ENCODE measurements at regions not wholly inside any gene's neighbourhood (a gene's known extent, or its start where the extent isn't known, plus 50 kb on each side); places are given as distances from the start of the nearest gene placed in this dataset.
"Not testable (repeated sequence)": the region's sequence is repeated elsewhere in the genome, so short reads cannot be mapped to it uniquely, and the experiment has no call there.

DNA sequence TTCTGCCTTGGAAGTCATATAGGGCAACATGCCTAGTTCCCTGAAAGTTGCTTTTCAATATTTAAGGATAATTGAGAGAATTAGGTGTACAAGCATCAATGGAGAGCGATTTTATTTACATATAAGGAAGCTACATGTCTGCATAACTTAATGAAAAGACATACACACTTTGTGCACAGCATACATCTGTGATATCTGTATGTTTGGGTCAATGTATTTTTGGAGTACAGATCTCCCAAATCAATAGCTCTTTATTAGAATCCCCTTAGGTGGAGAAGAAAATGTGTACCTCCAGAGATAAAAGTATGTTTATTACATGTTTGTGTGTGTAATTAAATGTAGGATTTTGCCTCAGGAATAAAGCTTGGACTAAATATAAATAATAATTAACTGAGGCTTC lies 373.7 kb upstream of the CCNH start:
- DNase-seq (ENCODE audit: low read depth in 2 of 2): no peak

DNA sequence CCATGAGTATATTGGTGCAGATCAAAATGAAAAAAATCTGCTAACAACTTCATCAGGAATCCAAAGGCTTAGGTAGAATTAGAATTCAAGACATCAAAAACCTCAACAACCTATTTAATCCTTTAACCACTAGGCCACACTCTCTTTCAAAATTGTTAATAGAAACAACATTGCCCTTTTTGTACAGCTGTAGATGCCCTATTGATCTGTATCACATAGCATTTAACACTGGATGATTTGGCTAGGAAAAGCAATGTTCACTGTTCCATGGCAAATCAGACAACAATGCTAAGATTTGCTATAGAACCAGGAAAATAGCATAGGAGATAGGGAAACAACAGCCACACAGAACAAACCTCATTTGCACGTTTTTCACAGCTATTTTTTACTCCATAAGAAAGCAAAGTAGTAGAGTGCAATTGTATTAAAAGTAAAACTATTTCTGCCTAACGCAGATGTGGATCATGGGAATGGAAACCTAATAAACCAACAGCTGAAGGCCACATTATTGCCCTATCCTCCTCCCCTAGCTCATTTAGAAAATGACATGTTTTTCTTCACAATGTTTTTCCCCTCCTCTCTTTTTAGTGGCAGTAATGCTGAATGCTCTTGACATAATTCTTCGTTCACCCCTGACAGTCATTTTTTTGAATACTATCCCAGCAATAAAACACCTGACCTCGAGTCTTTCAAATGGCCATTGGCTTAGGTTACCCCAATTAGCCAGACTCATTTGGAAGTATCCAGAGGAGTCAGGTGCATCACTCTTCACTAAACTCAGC lies 373.0 kb upstream of the CCNH start:
- no peak for DNase-seq (ENCODE audit: low read depth in 2 of 2)

DNA sequence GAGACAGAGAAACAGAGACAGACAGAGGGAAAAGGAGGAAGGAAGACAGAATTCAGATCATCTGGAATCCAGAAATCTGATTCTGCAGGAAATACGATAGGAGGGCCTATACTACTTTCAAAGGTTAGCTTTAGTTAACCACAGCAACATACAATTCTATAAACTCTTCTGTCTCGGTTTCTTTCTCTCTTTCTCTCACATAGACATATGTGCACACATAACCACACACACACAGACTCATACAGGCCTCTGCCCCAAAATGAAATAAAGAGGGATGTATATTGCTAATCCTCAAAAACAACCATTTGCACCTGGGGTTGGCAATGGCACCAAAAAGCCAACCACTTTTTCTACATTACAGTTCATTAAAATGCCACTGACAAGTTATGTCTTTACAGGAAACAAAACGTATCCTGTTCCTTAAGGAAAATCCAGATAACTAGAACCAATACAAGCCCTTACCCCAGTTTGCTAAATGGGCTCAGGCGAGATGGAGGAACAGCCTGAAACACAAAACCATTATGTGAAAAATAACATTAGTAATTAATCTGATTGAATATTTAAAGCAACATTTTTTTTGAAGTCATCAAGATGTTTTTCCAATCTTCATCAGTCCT lies 372.3 kb upstream of the CCNH start:
- no peak for DNase-seq (ENCODE audit: low read depth in 2 of 2)

DNA sequence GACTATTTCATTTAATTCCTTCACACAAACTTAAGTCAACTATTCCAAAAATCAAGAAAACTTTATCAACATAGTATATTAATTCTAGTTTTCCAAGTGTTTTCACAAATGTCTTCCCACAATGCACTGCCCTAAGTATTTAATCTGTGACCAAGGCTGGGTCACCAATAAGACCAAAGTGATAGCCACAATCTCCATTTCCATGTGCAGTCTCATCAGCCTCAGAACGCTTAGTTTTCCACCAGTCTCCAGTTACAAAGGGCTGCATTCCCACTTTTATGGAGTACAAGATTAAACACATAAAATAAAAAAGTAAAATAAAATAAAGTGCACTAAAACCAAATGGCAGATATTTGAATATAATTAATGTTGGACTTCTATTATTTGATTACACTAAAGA lies 371.6 kb upstream of the CCNH start:
- DNase-seq (ENCODE audit: low read depth in 2 of 2): no peak

DNA sequence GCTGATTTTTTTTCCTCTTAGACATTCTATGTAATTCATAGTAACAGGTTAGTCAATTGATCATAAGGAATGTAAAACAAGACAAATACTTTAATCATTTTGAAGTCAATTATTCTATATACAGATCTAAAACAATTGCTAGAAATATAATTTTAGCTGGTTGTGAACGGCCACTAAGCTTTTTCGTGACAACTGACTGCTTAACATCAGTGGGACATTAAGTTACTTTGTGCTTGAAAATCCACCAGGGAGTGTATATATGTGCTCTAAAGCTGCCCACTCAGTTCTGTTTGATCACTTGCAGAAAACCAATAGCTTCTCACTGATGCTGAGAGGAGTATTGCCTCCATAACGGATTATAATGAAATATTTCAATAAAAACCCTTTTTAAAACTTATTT lies 370.2 kb upstream of the CCNH start:
- no peak for DNase-seq (ENCODE audit: low read depth in 2 of 2)

DNA sequence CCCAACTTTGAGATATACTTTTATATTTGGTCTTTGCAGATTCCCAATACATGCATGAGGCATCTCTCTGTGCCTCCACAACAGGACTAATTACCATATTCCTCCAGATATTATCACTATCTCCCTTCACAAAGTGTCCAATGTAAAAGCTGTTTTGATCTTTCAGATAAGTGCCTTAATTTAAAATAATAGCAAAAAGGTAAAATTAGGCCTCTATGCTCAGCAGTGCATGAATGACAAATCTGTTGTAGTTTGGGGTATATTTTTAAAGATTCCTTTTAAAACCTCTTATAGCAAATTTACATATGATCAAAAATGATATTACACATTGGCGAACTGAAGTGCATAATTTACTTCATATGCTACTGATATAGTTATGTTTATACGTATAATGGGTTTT lies 369.2 kb upstream of the CCNH start:
- no peak for DNase-seq (ENCODE audit: low read depth in 2 of 2)

DNA sequence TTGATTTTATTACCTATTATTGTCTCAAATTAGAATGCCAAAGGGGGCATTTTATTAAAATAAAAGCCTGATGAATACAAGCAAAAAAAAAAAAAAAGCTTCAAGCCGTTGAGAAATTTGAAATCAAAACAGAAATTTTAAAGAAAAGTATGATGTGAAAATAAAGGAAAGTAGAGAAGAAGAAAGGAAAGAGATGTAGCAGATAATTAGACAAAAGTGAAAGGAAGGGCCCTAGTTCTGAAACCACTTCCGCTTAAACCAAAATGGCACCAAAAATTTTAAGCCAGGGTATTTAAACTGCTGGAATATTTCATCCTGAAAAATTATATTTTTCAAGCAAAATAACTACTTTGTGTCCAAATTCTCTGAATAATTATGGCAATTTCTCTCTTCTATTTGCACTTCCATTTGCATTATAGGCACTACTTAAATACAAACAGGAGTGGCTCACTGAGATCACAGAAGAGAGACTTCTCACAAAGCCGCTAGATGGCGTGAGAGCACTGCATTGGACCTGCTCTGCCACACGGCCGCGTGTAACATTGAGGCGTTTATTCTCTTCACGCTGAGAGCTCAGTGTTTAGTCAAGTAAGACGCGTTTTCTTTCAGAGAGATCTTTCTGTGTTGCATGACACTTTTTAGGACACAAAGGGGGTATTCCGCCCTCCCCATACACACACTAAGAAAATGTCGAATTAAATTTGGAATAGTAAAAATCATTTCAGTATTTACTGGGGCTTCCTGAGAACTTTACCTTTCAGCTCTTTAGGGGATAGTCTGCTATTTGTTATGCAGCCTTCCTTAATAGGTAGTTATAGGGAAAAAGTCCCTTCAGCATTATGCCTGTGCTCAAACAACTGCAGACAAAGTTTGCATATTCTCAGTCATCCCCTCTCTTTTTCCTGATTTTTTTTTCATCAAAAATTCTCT lies 368.4 kb upstream of the CCNH start:
- peak; percentile 83 to 91 for DNase-seq (ENCODE audit: low read depth in 2 of 2)

DNA sequence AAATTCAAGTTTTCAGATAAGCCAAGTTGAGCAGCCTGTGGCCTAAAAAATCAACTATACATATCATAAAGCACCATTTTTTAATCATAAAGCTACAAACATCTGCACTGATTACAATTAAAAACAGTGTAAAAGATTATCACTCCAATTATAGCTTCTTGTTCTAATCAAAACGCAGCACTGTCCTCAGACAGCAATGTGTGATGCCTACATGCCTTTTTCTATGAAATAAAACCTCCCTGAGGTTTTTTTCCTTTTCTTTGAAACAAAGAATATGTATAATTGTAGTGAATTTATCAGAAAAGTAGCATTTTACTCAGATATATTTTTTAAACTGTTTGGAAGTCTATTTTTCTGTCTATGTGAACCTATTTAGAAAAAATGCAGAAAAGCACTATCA lies 366.1 kb upstream of the CCNH start:
- DNase-seq (ENCODE audit: low read depth in 2 of 2): no peak

DNA sequence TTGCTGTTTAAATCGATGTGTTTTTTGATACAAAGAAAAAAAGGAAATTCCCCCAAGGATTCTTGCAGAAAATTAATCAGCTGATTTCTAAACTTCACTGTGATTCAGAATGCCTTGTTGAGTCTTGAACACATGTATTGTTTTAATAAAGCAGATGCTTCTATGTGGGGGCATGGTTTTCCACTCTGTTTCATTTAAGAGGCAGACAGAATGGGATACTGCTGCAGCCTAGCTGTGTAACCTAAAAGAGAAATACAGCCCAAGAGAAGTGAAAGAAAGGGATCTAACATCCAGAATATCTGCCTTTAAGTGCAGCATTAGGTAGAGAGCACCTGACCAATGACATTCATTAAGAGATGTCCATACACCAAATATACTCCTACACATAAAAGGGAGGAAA lies 365.1 kb upstream of the CCNH start:
- no peak for DNase-seq (ENCODE audit: low read depth in 2 of 2)

DNA sequence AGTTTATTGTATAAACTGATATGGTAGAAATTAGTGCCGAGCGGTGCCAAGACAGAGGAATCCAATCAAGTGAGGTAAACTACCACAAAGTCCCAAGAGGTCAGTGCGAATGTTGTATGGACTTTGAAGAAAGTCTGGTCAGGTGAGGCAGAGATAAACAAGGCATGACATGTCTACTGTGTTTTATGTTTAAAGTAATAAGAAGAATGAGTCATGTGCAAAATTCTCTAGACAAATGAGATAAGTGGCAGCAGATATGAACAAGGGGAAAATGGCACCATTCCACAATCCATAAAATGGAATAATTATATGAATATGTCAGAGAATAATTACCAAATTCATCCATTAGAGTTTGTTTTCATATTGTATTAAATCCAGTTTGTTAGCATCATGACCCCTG lies 364.1 kb upstream of the CCNH start:
- no peak for DNase-seq (ENCODE audit: low read depth in 2 of 2)

DNA sequence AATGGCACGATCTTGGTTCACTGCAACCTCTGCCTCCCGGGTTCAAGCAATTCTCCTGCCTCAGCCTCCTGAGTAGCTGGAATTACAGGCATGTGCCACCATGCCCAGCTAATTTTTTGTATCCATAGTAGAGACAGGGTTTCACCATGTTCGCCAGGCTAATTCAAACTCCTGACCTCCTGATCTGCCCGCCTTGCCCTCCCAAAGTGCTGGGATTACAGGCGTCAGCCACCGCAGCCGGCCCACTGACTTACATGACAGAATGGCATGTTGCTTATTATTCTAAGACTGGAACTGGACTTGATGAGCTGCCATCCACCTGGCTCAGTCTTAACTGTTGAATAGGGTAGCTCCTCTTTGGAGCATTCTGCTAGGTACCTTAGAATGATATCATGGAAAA lies 363.6 kb upstream of the CCNH start:
- not testable (repeated sequence) for DNase-seq (ENCODE audit: low read depth in 2 of 2)

DNA sequence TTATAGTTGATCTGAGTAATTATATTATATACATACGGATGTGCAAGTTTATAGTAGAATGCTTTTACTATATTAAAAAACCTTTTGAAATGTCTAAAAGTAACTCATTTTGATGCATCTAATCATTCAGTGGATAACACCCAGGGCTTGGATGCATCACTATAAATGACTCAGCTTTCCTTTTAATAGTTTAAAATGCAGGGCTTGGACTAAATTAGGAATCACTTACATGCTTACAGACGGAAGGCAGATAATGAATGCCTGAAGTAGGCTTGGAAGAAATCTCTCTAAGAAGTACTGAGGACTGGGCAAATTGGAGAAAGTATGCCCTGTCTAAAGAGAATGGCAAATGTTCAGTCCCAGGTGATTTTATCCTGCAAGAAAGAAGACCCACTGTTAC lies 362.5 kb upstream of the CCNH start:
- DNase-seq (ENCODE audit: low read depth in 2 of 2): no peak

DNA sequence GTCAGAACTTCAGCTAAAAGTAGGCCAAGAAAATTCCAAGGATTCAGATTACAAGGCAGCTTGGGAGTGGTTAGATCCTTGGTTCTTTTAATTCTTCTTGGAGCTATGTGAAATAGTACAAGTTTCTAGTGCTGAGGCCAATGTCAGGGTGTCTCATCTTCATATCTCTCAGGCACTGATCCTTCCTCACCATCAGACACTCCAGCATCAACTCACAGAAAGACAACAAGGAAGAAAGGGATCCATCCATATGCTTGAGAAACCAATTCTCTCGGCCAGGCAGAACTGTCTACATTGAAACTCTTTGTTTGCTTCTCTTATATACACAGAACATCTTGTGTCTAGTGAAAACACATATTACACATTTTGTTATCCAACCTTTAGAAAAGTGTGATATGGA lies 362.1 kb upstream of the CCNH start:
- no peak for DNase-seq (ENCODE audit: low read depth in 2 of 2)

DNA sequence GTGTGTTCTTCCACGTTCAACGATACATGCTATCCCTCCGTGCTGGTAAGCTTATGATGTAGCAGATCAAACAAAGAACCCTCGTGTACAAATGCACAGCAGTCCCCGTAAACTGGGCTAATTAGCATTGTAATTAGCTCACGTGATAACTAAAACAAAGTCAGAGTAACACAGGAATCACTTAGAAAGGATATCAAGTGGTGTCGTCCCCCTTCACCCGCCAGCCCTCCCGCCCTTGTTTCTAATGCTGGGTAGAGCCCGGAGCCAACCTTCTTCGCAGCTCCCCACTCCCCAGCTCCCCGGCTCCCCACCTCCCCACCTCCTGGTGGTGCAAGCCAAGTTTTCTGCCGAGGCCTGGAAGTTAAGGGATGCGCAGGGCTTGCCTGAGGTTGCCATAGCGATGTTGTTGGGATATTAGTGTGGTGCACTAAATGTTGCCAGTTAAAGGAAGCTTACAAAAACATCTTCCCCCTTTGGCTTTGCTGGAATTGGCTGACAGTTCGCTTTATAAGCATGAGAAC lies 357.9 kb upstream of the CCNH start:
- no peak for DNase-seq (ENCODE audit: low read depth in 2 of 2)

DNA sequence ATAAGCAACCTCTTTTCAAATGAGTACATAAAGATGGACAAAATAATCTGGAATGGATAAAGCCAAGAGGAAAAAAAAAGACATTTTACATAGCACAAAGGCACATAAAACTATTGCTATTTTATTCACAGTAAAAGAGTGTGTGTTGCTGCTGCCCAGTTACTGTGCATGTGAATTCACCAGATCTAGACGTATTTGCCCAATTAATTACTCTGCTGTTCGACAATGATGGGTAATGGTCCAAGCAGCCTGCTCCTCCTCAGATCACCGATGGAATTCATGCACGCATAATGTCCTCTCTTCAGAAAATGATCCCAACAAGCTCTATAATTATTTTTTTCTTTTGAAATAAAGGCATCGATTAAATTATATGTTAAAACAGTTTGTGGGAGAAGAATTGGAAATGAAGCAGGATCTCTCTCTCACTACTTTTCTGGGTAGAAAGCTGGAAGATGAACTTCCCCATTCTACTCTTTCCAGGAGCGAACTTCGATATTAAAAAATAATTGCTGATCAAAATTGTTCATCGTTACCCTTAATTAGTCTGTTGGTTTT lies 357.4 kb upstream of the CCNH start:
- no peak for DNase-seq (ENCODE audit: low read depth in 2 of 2)

DNA sequence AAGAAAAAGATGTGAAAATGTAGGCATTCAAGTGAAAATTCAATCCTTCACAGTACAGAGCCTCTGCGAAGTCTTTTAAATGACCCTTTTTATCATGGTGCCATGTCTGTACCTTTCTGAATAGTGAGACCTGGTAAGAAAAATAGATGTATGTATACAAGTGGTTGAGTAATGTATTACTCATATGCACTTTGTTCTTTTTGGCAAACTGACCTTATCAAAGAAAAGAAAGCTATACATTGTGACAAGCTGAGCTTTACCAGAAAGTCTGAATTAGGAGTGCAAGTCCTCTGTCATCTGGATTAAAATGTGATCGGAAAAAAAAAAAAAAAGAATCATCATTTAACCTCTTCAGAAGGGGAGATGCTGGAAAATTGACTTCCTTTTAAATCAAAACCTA lies 356.4 kb upstream of the CCNH start:
- no peak for DNase-seq (ENCODE audit: low read depth in 2 of 2)

DNA sequence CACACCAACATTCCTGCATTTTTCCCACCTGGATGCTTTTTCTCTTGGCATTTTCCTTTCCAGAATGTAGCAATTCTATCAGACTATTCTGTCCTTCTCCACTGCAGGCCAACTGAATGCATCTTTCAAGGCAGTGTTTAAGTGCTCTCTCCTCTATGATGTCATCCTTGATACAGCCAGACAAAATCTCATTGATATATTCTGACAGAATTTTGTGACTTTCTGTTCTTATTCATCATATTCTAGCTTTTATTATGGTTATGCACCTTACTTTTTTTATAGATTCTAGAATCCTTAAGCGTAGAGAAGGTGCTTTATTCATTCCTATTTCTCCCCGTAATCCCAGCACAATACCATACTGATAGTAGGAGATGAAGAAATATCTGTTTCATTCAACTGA lies 355.5 kb upstream of the CCNH start:
- DNase-seq (ENCODE audit: low read depth in 2 of 2): no peak

DNA sequence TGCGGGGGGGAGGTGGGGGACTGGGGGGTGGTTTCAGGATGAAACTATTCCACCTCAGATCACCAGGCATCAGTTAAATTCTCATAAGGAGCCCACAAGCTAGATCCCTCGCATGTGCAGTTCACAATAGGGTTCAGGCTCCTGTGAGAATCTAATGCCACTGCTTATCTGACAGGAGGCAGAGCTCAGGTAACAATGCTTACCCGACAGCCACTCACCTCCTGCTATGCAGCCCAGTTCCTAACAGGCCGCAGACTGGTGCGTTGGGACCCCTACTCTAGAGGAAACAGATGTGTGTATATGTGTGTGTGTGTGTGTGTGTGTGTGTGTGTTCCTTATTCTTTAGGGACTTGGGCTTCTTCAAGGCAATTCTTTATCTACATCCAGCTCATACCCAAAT lies 352.3 kb upstream of the CCNH start:
- no peak for DNase-seq (ENCODE audit: low read depth in 2 of 2)

DNA sequence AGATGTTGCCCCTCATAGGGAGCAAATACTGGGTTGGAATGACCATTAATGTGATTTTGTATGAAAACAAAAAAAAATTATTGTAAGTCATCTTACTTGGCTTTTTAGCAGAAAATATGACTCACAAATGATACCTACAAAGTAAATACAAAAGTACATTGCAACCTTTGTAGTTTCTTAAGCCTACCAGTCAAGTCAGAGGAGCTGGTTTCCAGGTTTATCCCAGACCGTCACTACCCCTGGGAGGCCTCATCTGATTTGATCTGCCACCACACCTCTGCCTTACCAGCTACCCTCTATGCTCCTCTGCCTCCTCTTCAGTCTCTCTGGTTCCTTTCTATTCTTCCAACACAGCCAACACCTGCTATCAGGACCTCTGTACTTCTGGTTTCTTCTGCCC lies 349.9 kb upstream of the CCNH start:
- no peak for DNase-seq (ENCODE audit: low read depth in 2 of 2)

DNA sequence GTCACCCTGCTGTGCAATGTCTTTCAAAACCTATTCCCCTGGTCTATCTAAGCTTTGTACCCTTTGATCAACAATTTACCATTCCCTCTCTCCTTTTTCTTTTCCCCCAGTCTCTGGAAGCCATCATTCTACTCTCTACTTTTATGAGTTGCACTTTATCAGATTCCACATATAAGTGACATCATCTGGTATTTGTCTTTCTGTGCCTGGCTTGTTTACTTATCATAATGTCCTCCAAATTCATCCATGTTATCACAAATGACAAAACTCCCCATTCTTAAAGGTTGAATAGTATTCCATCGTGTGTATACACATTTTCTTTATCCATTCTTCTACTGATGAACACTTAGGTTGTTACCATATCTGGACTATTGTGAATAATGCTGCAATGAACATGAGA lies 344.2 kb upstream of the CCNH start:
- no peak for DNase-seq (ENCODE audit: low read depth in 2 of 2)

DNA sequence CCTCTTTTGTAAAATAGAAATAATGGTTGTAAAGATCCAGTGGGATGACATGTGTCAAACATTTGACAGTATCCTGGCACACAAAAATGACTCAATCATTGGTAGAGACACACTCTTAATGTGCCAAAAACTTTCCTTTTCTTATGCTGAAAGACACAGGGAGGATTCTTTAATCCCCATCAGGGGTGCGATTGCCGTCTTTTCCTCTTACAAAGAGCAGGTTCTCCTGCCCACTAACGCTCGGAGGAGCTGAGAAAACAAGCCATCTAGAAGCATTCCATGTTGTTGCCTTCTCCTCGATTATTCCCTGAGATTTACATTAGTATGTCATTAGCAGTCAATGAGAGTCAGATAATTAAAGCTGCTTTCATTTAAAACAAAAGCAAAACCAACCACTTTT lies 342.6 kb upstream of the CCNH start:
- DNase-seq (ENCODE audit: low read depth in 2 of 2): no peak
